HG02852 (cell line): ENCODE measurements at regions not wholly inside any gene's neighbourhood (a gene's known extent, or its start where the extent isn't known, plus 50 kb on each side); places are given as distances from the start of the nearest gene placed in this dataset.

Experiments used
- ATAC-seq: cut with Tn5 transposase; IDR thresholded peaks from one replicate; pipeline ENCODE4 v1.9.1; 2021; ENCODE audit warnings: mild to moderate bottlenecking, moderate library complexity; ENCODE audit not compliant: unreplicated experiment

DNA sequence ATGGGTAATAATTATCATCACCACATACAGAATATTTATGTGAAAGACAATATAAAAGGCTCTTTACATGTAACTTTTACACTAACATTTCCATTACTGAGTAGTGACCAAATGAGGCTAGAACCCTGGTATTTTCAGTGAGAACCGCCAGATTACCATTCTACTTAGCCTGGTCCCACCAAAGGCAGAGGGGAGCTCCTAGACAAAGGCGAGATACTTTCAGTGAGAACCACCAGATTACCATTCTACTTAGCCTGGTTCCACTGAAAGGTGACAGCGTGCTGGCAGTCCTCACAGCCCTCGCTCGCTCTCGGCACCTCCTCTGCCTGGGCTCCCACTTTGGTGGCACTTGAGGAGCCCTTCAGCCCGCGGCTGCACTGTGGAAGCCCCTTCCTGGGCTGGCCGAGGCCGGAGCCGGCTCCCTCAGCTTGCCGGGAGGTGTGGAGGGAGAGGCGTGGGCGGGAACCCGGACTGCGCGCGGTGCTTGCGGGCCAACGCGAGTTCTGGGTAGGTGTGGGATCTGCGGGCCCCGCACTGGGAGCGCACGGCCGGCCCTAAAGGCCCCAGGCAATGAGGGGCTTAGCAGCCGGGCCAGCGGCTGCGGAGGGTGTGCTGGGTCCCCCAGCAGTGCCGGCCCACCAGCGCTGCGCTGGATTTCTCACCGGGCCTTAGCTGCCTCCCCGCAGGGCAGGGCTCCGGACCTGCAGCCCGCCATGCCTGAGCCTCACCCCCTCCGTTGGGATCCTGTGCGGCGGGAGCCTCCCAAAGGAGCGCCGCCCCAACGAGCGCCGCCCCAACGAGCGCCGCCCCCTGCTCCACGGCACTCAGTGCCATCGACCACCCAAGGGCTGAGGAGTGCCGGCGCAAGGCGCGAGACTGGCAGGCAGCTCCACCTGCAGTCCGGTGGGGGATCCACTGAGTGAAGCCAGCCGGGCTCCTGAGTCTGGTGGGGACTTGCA lies 1276.1 kb downstream of the PCDH7 start:
- no peak for ATAC-seq

DNA sequence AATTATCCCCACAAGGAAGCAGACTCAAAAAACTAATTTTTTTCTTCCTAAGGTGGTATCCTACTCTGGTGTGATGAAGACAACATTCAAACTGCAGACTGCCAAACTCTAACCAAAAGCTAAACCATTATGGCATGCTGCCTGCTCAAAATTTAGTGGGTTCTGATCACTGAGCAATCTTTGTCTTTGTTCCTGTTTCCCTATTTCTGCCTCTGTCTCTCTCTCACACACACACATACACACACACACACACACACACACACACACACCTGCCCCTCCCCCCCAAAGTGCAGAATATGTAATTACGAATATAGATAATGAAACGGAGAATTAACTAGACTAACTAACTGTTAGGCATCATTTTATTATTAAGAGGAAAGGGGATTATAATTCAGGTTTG lies 1278.6 kb downstream of the PCDH7 start:
- ATAC-seq = no peak

DNA sequence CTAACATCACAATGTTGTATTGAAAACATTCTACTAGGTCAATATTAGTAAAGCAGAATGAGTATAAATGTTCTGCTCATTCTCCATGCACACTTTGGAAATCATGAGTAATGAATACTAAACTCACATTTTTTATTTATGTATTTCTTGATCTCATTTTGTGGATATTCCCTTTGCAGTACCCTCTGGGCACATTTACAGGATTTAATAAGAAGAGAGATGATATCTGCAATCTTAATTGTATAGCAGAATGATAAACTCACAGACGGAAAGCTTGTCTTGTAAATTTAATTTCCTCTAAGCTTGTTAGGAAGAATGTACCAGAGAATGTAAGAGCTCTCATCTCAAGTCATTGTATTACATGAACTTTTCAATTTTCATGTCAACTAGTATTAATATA lies 1279.7 kb downstream of the PCDH7 start:
- ATAC-seq = no peak

DNA sequence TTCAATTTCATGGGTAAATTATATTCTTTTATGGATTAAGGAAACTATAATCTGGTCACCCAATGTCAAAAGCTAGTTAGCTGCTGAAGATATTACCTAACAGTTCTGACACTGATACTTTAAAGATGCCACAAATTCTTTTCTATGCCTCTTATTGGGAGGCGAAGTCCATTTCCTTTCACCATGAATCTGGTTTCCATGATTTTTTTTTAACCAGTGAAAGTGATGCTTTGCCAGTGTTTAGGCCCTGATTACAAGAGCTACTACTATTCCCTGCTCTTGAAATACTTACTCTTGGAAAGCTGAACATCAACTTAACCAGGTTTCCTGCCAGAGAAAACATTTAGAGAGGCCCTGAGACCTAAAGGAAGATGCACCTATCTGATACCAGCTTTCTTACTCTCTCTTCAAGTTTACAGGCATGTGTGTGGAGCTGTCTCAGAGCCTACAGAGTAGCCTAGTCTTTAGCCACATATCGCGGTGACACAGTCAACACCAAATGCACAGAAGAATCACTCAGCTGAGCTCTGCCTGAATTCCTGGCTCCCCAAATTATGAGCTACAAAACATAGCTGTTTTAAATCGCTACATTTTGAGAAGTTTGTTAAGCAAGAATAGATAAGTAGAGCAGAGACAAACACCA lies 1280.8 kb downstream of the PCDH7 start:
- ATAC-seq = no peak

DNA sequence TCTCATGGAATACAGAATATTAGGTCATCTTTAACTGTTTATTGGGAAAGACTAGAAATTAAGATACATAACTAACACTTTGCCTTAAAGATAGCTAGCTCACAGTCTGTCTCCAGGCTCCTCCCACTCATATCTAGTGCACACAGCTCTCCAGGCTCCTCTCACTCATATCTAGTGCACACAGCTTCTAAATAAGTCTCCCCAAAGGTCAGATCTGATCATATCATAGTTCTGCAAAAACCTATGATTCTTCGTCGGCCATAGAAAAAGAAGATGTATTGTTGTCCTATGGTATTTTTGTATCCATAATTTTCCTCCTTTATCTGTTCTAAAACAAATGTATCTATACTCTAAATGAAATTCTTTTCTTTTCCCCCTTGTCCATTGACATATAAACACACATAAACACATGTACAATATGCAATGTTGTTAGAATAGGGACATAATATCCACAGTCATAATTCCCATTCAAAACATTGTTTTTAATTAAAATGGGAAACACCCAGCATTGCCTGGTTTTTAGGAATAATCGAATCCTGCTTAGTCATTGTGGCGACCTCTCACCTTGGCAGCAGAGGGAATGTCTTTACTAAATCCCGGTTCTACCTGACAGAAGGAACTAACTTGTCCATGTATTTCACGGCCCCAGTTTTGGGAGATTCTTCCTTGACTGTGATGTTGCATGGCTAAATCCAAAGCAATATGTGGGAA lies 1282.0 kb downstream of the PCDH7 start:
- no peak for ATAC-seq

DNA sequence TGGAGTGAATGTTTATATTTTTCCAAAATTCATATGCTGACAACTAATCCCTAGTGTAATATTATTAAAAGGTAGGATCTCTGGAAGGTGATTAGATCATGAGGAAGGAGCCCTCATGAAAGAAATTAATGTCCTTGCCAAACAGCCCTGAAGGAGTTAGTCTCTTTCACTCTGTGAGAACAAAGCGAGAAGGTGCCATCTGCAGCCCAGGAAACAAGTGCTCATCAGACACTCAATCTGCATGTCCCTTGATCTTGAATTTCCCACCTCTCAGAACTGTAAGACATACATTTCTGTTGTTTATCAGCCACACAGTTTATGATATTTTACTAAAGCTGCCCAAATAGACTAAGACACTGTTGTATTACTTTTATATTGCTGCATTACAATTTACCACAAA lies 1283.4 kb downstream of the PCDH7 start:
- no peak for ATAC-seq

DNA sequence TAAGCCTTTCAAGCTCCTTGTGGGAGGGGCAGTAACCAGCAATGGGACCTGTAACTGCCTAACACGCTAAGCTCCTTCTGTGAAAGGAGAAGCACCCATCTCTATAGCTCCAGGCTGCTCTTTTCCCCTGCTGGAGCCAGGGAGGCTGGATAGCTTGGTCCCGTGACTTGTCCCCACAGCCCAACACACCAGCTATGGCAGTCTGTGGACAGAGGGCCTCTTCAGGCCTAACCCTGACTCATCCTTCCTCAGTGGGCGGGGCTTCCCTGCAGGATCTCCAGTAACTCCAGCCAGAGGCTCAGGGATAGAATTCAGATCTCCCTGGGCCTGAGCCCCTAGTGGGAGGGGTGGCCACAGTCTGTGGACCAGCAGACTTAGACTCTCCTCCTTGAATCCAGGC lies 1290.1 kb downstream of the PCDH7 start:
- no peak for ATAC-seq

DNA sequence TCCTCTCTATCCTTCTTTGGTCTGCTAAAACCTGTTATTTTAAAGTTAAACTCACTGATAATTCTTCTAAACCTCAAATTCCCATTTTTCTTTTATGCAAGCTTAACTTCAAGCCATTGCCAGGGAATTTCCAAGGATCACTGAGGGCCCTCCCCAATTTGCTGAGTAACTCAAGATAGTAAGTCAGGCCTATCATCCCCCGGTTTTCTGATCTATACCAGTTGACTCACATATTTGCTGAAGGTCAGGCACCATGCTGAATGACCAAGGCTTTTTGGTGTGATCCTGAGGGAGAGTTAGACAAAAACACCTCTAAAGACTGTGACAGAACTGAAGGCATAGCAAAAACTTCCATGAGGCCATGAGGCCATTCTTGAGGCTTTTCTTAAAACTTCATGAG lies 1301.9 kb downstream of the PCDH7 start:
- no peak for ATAC-seq

DNA sequence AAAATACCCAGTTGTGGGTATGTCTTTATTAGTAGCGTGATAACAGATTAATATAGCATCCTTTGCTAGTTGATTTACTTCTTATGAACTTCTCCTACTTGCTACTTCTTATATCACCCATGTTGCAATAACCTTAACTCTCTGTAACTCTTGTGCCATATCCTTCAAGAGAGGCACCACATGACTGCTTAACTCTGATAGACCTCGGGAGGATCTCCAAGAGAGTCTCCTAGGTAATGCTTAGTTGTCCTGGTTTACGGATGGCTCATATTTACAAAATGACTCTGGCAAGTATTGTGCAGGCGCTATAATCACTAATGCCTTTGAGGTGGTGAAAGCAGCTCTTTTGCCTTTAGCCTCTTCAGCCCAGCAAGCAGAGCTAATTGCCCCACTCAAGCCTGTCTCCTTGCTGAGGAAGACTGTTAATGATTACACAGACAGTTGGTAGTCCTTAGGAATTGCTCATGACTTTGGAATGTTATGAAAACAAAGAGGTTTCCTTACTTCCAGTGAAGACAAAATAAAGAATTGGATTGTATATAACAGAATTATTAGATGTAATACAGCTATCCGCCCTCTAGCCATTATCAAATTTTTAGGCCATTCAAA lies 1305.8 kb downstream of the PCDH7 start:
- no peak for ATAC-seq

DNA sequence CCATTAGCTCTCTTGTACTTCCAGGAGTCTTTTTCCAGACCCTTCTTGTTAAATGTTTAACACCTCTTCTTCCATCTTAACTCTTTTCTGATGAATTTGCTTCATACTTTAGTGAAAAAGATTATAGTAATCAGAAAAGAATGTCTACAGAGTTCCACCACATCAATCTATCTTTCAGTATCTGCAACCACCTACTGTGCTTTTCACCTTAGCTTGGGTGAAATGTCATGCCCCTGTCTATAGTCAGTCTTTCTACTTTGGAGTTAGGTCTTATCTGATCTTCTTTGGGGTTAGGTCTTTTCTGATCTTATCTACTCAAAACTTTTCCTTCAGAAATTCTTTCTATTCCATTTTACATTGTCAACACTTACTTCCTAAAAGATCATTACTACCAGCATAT lies 1310.2 kb downstream of the PCDH7 start:
- no peak for ATAC-seq

DNA sequence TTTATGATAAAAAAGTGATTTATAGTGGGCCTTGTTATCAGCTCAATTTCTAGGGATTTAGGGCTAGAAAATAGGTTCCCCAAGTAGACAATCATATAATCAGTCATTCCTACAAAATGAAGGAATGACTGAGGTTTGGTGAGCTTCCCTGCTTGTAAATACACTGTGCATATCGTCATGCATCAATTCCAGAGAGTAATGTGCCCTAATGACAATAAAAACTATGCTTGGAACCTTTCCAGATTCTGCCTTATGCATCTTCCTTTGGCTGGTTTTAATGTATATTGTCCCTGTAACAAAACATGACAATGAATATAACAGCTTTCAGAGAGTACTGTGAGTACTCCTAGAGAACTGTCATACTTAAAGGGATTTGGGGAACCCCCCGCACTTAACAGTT lies 1310.9 kb downstream of the PCDH7 start:
- no peak for ATAC-seq

DNA sequence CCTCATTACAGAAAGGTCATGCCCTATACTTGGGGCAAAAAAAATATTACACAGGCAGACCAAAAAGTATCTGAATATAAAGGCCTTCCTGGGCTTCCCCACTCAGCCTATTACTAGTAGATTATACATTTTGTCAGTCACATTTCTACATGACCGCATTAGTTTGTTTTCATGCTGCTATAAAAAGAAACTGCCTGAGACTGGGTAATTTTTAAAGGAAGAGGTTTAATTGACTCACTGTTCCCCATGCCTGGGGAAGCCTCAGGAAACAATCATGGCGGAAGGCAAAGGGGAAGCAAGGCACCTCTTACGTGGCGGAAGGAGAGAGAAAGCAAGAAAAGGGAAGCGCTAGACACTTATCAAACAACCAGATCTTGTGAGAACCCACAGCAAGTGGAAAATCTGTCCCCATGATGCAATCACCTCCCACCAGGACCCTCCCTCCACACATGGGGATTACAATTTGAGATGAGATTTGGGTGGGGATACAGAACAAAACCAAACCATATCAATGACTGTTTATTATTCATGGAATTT lies 1312.0 kb downstream of the PCDH7 start:
- ATAC-seq = no peak

DNA sequence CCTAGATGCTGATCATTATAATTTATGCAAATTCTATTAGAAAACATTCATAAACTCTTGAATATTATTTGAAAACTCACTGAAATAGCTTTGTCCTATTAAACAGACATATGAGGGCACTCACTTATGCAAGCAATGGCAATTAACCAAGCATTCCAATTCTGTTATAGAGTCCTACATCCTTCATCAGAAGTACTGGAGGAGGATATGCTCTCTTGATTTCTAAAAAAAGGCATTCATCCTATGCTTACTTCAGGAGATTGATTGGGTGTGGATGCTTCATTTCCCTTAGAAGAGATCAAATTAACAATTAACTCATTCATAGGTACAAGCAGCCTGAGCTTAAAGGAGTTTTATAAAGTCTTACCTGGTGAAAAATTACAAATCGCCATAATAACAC lies 1317.2 kb downstream of the PCDH7 start:
- no peak for ATAC-seq

DNA sequence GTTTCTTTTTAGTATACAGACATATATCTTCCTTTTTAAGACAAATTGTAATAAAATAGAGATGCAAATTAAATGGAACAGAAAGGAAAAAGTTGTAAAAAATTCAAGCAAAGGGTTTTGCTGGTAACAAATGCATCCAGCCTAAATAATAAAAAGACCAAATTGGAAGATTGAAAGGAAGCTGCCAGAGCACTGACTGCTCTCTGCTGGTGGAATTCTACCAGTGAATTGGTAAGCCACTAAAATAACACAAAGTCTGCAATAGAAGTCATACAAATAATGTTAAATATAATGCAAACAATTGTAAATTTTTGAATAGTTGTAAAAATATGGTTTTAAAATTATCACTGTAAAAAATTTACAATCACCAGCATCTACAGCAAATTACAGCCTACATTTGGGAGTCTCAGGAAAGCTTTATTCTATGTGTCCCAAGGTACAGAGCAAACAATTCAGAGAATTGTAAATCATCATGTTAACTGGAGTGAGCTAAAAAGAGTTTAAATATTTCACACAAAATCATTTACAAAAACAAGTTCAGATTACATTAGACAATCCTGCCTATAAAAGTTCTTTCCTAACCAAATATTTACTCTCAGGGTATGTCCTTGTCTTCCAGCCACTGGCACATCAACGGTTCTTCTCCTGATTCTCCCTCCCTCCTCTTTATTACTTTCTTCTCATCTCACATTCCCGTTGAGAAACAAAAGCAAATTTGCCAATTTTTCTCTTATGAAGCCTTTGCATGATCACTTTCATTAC lies 1322.5 kb downstream of the PCDH7 start:
- no peak for ATAC-seq

DNA sequence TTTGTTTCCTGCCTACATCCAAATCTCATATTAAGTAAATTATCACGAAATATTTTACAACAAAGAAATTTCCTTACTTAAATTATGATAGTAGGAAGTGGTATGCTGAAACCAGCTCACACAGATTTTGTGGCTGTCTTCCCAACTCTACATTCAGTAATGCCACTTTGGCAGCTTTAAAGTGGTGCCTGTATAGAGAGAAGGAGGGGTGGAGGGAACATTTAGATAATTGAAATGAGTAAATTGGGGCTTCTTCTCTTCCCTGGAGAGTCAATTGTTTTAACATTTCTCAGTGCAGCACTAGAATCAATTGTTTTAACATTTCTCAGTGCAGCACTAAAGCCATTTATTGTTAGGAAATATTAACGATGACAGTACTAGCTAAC lies 1323.1 kb downstream of the PCDH7 start:
- ATAC-seq = no peak

DNA sequence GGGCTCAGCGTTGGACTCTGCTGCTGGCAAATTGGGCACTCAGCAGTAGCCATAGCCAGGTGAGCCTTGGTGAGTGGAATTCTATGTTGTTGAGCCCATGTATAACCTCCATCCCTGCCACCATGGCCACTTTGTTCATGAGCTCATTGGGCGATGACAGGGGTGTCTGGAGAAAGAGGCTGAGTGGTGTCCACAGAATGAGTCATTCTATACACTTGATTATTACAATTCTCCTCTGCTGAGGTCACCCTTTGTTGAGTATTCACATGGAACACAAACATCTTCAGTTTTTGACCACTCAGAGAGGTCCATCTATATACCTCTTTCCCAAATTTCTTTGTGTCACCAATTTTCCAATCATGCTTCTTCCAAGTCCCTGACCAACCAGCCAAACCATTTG lies 1341.7 kb downstream of the PCDH7 start:
- ATAC-seq = no peak

DNA sequence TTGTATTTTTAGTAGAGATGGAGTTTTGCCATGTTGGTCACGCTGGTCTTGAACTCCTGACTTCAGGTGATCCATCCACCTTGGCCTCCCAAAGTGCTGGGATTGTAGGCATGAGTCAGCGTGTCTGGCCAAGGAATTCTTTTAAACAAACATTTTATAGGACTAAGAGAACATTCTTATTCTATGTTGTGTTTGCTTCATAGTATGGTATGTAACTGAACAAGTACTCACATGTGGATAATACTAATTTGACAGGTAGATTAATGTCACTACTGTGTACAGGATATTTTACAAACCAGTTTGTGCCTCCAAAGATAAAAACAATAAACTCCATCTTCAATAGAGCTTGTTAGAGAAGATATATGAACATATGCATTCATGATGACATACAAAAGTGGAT lies 1353.4 kb downstream of the PCDH7 start:
- ATAC-seq = no peak

DNA sequence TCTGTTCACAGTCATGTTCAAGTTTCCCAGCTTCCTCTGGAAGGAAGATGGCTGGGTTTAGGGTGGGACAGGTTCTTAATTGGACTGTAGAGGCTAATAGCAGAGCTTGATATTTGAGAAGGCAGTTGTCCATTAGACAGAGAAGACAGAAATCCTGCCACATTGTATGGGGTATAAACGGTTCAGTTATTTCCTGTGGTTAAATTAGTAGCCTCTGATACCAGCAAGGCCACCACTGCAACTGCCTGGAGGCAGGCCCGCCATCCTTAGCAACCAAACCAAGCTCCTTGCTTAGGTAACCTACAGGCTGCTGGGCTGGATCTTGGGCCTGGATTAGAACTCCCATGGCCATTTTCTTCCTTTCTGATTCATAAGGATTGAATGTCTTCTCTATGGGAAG lies 1367.0 kb downstream of the PCDH7 start:
- ATAC-seq = no peak

DNA sequence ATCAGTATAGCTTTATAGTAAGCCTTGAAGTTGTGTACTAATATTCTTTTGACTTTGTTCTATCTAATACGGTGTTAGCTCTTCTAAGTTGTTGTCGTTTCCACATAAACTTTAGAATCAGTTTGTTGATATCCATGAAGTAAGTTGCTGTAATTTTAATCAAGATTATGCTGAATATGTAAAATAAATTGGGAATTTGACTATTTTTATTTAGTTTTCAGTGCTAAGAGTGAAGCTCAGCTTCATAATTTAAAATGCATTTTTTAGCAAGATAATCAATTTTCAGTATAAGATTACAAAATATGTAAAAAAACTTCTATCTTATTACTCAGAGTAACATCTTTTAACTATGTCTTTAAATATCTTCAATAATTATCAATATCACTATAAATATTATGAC lies 1374.8 kb downstream of the PCDH7 start:
- ATAC-seq = no peak

DNA sequence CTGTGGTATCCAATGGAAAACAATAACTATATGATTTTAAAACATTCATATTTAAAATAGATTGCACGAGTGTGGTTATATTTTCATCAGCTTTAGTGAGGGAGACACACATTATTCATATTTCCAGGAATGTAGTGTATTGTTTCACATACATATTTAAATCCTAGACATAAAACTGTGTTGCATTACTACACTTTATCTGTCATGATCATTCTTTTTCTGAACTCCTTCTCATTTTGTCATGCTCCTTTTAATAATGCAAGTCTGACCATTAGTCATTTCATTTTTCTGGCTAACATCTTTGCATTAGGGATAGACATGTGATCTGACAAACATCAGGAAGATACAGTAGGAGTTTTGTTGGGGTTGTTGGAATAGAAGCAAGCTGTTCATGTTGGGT lies 1382.7 kb downstream of the PCDH7 start:
- ATAC-seq = no peak
